Endothelial cell of umbilical vein (primary cell): ENCODE measurements at regions not wholly inside any gene's neighbourhood (a gene's known extent, or its start where the extent isn't known, plus 50 kb on each side); places are given as distances from the start of the nearest gene placed in this dataset.

Experiments used
- BruUV-seq: library from RNA; stranded (reverse); fragments of 400-500 nt; replicated peaks from 2 replicates; lab custom pipeline; 2021; lab: Mats Ljungman, UMichigan
- CTCF ChIA-PET: fragments of 300-600, 350-600 bp; sonication (Branson Sonifier 250); formaldehyde crosslinking; loops from one replicate; lab custom pipeline; 2021; ENCODE audit warnings: antibody characterized with exemption, inconsistent platforms; lab: Charles Lee
- POLR2A ChIA-PET: fragments of 300-600, 350-600 bp; sonication (Branson Sonifier 250); formaldehyde crosslinking; loops from one replicate; lab custom pipeline; 2021; ENCODE audit warnings: antibody characterized with exemption, inconsistent platforms; lab: Charles Lee
- DNase-seq: peaks from one replicate; pipeline ENCODE4 v3.0.0-alpha.2; 2011; ENCODE audit warnings: low read depth, low spot score
- FAIRE-seq: peaks from 2 replicates; lab custom pipeline; 2011; peaks lifted over from hg19 to GRCh38; lab: Jason Lieb, UNC
- H2AFZ ChIP-seq: 2 replicates; pipeline ENCODE4 v1.6.0; 2012; ENCODE audit warnings: low read depth, low read length, control low read depth, inconsistent platforms
- H3K27ac ChIP-seq: 2 replicates; pipeline ENCODE4 v1.5.1; 2011; ENCODE audit warnings: low read depth, mild to moderate bottlenecking, control low read depth, low read length, moderate library complexity; ENCODE audit not compliant: insufficient read depth
- H3K27me3 ChIP-seq, 2 experiments: 2 replicates each; pipeline versions ENCODE4 v1.6.0 to v1.6.1; 2011; ENCODE audit warnings: low read length in 2 of 2, mixed read lengths in 1 of 2; ENCODE audit not compliant: control insufficient read depth in 2 of 2, insufficient read depth in 2 of 2
- H3K36me3 ChIP-seq, 2 experiments: 2 replicates in 1 of 2; 3 replicates in 1 of 2; pipeline ENCODE4 v1.5.1; 2011; ENCODE audit warnings: low read length in 2 of 2, mild to moderate bottlenecking in 1 of 2, moderate library complexity in 1 of 2; ENCODE audit not compliant: control insufficient read depth in 2 of 2, insufficient read depth in 2 of 2; ENCODE audit errors: extremely low read depth in 1 of 2
- H3K4me1 ChIP-seq: 3 replicates; pipeline ENCODE4 v1.5.1; 2011; ENCODE audit warnings: mild to moderate bottlenecking, low read length; ENCODE audit not compliant: control insufficient read depth, insufficient read depth; ENCODE audit errors: extremely low read depth
- H3K4me2 ChIP-seq: 2 replicates; pipeline ENCODE4 v1.6.1; 2011; ENCODE audit warnings: low read length, control low read depth, mixed read lengths; ENCODE audit not compliant: insufficient read depth
- H3K4me3 ChIP-seq, 3 experiments: fragments of 200-600 bp in 1 of 3; sonication (generic), shearing (Covaris generic) in 1 of 3; replicated peaks in 1 of 3; 2 replicates each; pipeline ENCODE4 v1.5.1; 2011 to 2016; ENCODE audit warnings: control low read depth in 3 of 3, low read length in 3 of 3, mild to moderate bottlenecking in 2 of 3, inconsistent platforms in 1 of 3, low read depth in 1 of 3, moderate library complexity in 1 of 3; ENCODE audit not compliant: insufficient read depth in 1 of 3
- H3K79me2 ChIP-seq: 2 replicates; pipeline ENCODE4 v1.6.0; 2012; ENCODE audit warnings: low read length, inconsistent platforms; ENCODE audit not compliant: control insufficient read depth, insufficient read depth
- H3K9ac ChIP-seq: replicated peaks from 2 replicates; pipeline ENCODE3; 2011; ENCODE audit warnings: low read length, control low read depth; ENCODE audit not compliant: insufficient read depth; ENCODE audit errors: extremely low read depth
- H3K9me1 ChIP-seq: replicated peaks from 3 replicates; pipeline ENCODE4 v1.6.0; 2011; ENCODE audit warnings: mild to moderate bottlenecking, low read length; ENCODE audit not compliant: control insufficient read depth, insufficient read depth; ENCODE audit errors: extremely low read depth
- H3K9me3 ChIP-seq: replicated peaks from 2 replicates; pipeline ENCODE4 v1.5.1; 2012; ENCODE audit warnings: low read length, inconsistent platforms; ENCODE audit not compliant: control insufficient read depth, insufficient read depth
- H4K20me1 ChIP-seq: replicated peaks from 2 replicates; pipeline ENCODE3; 2011; ENCODE audit warnings: mild to moderate bottlenecking, low read length; ENCODE audit not compliant: control insufficient read depth, insufficient read depth; ENCODE audit errors: extremely low read depth
- CTCF ChIP-seq, 2 donors: IDR thresholded peaks; 1 replicate in 1 of 2; 2 replicates in 1 of 2; pipeline ENCODE4 v1.5.1; 2011; ENCODE audit warnings: low read length in 2 of 2, mild to moderate bottlenecking in 2 of 2, moderate library complexity in 2 of 2, control low read depth in 1 of 2, inconsistent platforms in 1 of 2, low read depth in 1 of 2; ENCODE audit not compliant: insufficient read depth in 1 of 2; ENCODE audit errors: extremely low read depth in 1 of 2
- EZH2 ChIP-seq: IDR thresholded peaks from 2 replicates; pipeline ENCODE4 v1.6.1; 2012; ENCODE audit warnings: borderline replicate concordance, low read depth, mild to moderate bottlenecking, moderate library complexity, low read length, inconsistent platforms; ENCODE audit not compliant: severe bottlenecking
- FOS ChIP-seq: IDR thresholded peaks from 2 replicates; pipeline ENCODE4 v1.6.1; 2011; ENCODE audit warnings: mild to moderate bottlenecking, low read length, moderate library complexity, borderline replicate concordance; ENCODE audit not compliant: insufficient read depth
- GATA2 ChIP-seq: IDR thresholded peaks from 2 replicates; pipeline ENCODE4 v1.7.0; 2011; ENCODE audit warnings: low read depth, mild to moderate bottlenecking, moderate library complexity, mixed read lengths, low read length; ENCODE audit not compliant: insufficient read length, insufficient read depth
- MAX ChIP-seq: IDR thresholded peaks from 2 replicates; pipeline ENCODE4 v1.6.1; 2011; ENCODE audit not compliant: insufficient read depth, insufficient read length
- MYC ChIP-seq: IDR thresholded peaks from one replicate; pipeline ENCODE4 v1.6.1; 2011; ENCODE audit warnings: mild to moderate bottlenecking, low read depth, low read length
- POLR2A ChIP-seq: IDR thresholded peaks from 2 replicates; pipeline ENCODE4 v1.6.1; 2012; ENCODE audit warnings: low read depth, mild to moderate bottlenecking, control low read depth, low read length
- POLR2AphosphoS5 ChIP-seq: IDR thresholded peaks from 2 replicates; pipeline ENCODE4 v1.6.1; 2012; ENCODE audit warnings: low read depth, mild to moderate bottlenecking, control low read depth, low read length, moderate library complexity; ENCODE audit not compliant: insufficient read depth
- dilution Hi-C: fragments of 300-500 bp; cut with MboI; formaldehyde crosslinking; loops from one replicate; pipeline ENCODE4 v1.15.0; 2019; ENCODE audit warnings: low sequenced_read_pairs; ENCODE audit not compliant: extremely low pct_ligation_motif_present
- intact Hi-C: fragments of 100-400 bp; cut with micrococcal nuclease; formaldehyde crosslinking; loops from one replicate; pipeline ENCODE4 v1.10.0; 2022

DNA sequence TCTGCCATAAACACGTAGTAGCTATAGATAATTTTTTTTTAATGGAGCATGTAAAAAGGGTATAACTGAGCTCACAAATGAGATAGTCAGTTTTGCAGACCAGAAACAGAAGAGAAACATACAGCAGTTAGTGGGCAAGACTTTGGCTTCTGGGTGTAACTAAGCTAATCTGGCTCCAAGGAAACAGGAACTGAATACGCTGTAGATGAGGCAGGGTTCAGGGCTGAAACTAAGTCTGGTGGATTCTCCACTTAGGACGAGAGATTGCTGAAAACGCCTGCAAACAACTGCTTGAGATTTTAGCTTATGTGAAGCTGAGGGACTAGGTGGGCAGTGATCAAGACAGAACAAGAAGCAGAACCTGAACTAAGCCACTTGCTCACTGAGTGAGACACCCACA lies 91.7 kb downstream of the SMIM20 start:
- Histone ChIP-seq H3K9me1 (no peaks in the 10 kb centered on the region), H3K4me3 (no peak overlapping the region), H3K4me2 (no peak overlapping the region), H3K27ac (no peak overlapping the region), H3K4me1 (no peaks in the 10 kb centered on the region), H4K20me1 (no peaks in the 10 kb centered on the region), H3K27me3 (peaks cover 0 to 5% of the 10 kb centered on the region in 2 experiments), H3K9ac (no peak overlapping the region), H3K36me3 (no peaks in the 10 kb centered on the region), H2AFZ (no peak overlapping the region), H3K79me2 (no peaks in the 10 kb centered on the region), H3K9me3 (no peaks in the 10 kb centered on the region)
- FAIRE-seq (no peak), DNase-seq (no peak)
- CTCF ChIA-PET: interaction anchor here (1.5 to 2.2 kb wide), 2 partner anchors 18 to 77 kb away, joined by 4 to 12 read pairs; no protein-coding TSS in a partner anchor
- POLR2A ChIA-PET: no interaction called here
- TF ChIP-seq POLR2AphosphoS5 (no peak), GATA2 (no peak), FOS (no peak), EZH2 (no peak), POLR2A (no peak), CTCF (IDR thresholded peaks at IDR 0.05; ENCODE audit: extremely low read depth in 1 of 2, insufficient read depth in 1 of 2, low read depth in 1 of 2, low read length in 2 of 2) (no peak), MYC (no peak), MAX (no peak)
- dilution Hi-C loops: no loop called here
- BruUV-seq: no TSS peak
- intact Hi-C loops: no loop called here
